Thyroid gland (tissue), 4 donors: ENCODE measurements at regions not wholly inside any gene's neighbourhood (a gene's known extent, or its start where the extent isn't known, plus 50 kb on each side); places are given as distances from the start of the nearest gene placed in this dataset.

Experiments
- CTCF ChIP-seq, 6 experiments: fragments of 200-600 bp in 3 of 6; fragments of 450-650 bp in 3 of 6; sonication (generic) in 3 of 6; IDR thresholded peaks; one replicate each; pipeline ENCODE4 v1.5.1; 2016 to 2019; ENCODE audit warnings: antibody characterized with exemption in 6 of 6, mild to moderate bottlenecking in 2 of 6, inconsistent platforms in 1 of 6, moderate library complexity in 1 of 6
- POLR2A ChIP-seq, 2 donors: fragments of 450-650 bp; IDR thresholded peaks; one replicate each; pipeline ENCODE4 v1.6.1; 2017; ENCODE audit warnings: antibody characterized with exemption in 2 of 2, mild to moderate bottlenecking in 2 of 2, moderate library complexity in 1 of 2

- TF ChIP-seq CTCF (IDR thresholded peaks at IDR 0.05) (no peak), POLR2A (IDR thresholded peaks at IDR 0.05) (no peak)
Measured at GRCh38 chr6:40874495-40874894, 164.5 kb downstream of the UNC5CL start.
